ENCODE measurements at regions not wholly inside any gene's neighbourhood (a gene's known extent, or its start where the extent isn't known, plus 50 kb on each side); places are given as distances from the start of the nearest gene placed in this dataset.

- TF ChIP-seq ZFX (IDR thresholded peaks at IDR 0.05; ENCODE audit: borderline replicate concordance): no peak
- TF ChIP-seq CTCF (IDR thresholded peaks at IDR 0.05): no peak
Observed at GRCh38 chr22:48939441-48940265, 888.0 kb downstream of the BRD1 start.

GRCh38 chr22:48938741-48939140 lies 888.9 kb downstream of the BRD1 start:
- H3K27ac ChIP-seq: no peak overlapping the region
- TF ChIP-seq ZFX (IDR thresholded peaks at IDR 0.05; ENCODE audit: borderline replicate concordance) (no peak), CTCF (IDR thresholded peaks at IDR 0.05) (no peak)

More at GRCh38 chr22:48939441-48940265, 888.0 kb downstream of the BRD1 start:
- no peak overlapping the region for H3K27ac ChIP-seq

- TF ChIP-seq CTCF (IDR thresholded peaks at IDR 0.05) (no peak), ZFX (IDR thresholded peaks at IDR 0.05; ENCODE audit: borderline replicate concordance) (no peak)
- H3K27ac ChIP-seq: no peak overlapping the region
Observed at GRCh38 chr22:48937032-48937639, 890.5 kb downstream of the BRD1 start.

DNA sequence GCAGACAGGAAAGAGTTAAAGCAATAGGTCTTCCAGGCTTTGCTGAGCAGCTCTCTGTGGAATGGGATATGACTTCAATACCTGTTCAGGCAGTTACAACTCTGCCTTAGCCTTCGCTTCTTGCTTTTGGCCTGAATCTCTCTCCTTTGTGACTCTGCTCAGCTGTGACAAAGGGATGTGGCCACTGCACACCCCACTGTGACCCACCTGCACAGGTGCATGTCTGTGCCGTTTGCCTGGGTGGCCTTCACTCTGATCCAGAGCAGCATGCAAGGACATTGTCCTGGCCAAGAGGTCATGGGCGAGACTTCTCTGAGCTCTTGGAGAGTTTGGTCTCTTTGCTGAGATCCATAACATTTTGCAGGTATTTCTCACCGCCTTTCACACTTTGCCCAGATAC lies 891.3 kb downstream of the BRD1 start:
- no peak for TF ChIP-seq CTCF (IDR thresholded peaks at IDR 0.05)
- TF ChIP-seq ZFX (IDR thresholded peaks at IDR 0.05; ENCODE audit: borderline replicate concordance): no peak
- H3K27ac ChIP-seq: no peak overlapping the region

DNA sequence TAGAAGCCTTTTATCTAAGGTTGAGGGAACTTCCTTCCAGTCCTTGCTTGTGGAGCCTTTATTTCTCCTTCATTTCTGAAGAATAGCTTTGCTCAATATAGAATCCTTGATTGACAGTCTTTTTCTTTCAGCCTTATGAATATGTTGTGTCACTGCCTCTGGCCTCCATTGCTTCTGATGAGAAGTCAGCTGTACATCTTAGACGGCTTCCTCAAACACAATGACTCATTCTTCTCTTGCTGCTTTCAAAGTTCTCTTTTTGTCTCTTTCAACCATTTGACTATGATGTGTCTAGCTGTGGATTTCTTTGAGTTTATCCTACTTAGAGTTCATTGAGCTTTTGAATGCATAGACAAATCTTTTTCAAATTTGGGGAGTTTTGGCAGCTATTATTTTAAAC lies 893.2 kb downstream of the BRD1 start:
- no peak for TF ChIP-seq ZFX (IDR thresholded peaks at IDR 0.05; ENCODE audit: borderline replicate concordance)
- no peak for TF ChIP-seq CTCF (IDR thresholded peaks at IDR 0.05)
- no peak overlapping the region for H3K27ac ChIP-seq

DNA sequence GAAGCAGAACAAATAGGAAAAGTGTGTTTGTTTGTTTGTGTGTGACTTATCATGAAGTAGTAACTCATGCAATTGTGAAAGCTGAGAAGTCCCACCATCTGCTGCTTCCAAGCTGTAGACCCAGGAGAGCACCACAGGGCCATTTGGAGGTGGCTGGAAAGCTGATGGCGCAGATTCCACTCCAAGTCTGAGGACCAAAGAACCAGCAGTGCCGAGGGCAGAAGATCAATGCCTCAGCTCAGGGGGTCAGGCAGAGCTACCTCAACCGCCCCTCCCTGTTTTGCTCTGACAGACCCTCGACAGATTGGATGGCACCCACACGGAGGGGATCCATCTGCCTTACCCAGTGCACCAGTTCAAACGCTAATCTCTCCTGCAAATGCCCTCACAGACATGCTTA lies 896.2 kb downstream of the BRD1 start:
- TF ChIP-seq ZFX (IDR thresholded peaks at IDR 0.05; ENCODE audit: borderline replicate concordance) (no peak), CTCF (IDR thresholded peaks at IDR 0.05) (no peak)
- no peak overlapping the region for H3K27ac ChIP-seq

DNA sequence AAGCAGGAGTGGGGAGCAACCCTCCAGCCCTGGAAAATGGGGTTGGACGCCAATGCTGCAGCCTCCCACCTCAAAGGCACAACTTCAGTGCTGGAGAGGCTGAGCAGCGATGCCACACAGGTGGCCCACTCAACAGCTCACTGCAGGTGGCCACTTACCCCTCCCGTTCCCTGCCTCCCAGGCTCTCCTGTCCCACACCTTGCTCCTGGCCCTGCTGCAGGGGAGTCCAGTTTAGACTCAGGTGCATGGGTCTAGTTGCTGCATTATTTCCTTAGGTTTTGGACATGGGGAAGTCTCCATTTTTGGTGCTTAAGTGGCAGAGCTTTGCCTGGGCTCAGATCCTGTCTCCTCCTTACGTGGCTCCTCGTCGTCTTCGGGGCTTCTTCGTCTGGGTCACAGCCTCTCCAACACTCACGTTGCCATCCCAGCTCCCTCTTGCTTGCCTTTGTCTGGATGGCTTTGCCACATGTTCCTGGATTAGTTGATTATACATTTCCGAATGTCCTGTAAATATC lies 898.3 kb downstream of the BRD1 start:
- H3K27ac ChIP-seq: no peak overlapping the region
- no peak for TF ChIP-seq CTCF (IDR thresholded peaks at IDR 0.05)
- no peak for TF ChIP-seq ZFX (IDR thresholded peaks at IDR 0.05; ENCODE audit: borderline replicate concordance)
